MM.1S (cell line): ENCODE measurements at regions not wholly inside any gene's neighbourhood (a gene's known extent, or its start where the extent isn't known, plus 50 kb on each side); places are given as distances from the start of the nearest gene placed in this dataset.

Experiments
- DNase-seq: peaks from one replicate; pipeline ENCODE4 v3.0.0-alpha.2; 2015
- H2AFZ ChIP-seq: fragments of 300-600 bp; sonication (generic); 2 replicates; pipeline ENCODE4 v1.6.0; 2016; ENCODE audit warnings: antibody characterized with exemption, low read length
- H3F3A ChIP-seq: fragments of 300-600 bp; sonication (generic); 2 replicates; pipeline ENCODE4 v1.6.1; 2016; ENCODE audit warnings: mild to moderate bottlenecking, antibody characterized with exemption, low read length, moderate library complexity, mixed read lengths; ENCODE audit not compliant: insufficient read depth
- H3K27ac ChIP-seq: fragments of 300-600 bp; sonication (generic); 2 replicates; pipeline ENCODE4 v1.5.1; 2016; ENCODE audit warnings: mild to moderate bottlenecking, low read length
- H3K27me3 ChIP-seq: fragments of 300-600 bp; sonication (generic); replicated peaks from 2 replicates; pipeline ENCODE4 v1.6.0; 2016; ENCODE audit warnings: low read length; ENCODE audit not compliant: insufficient read depth
- H3K36me3 ChIP-seq: fragments of 300-600 bp; sonication (generic); replicated peaks from 2 replicates; pipeline ENCODE4 v1.6.1; 2016; ENCODE audit warnings: mild to moderate bottlenecking, low read length, mixed read lengths; ENCODE audit not compliant: insufficient read depth
- H3K4me1 ChIP-seq: fragments of 300-600 bp; sonication (generic); 2 replicates; pipeline ENCODE4 v1.6.1; 2016; ENCODE audit warnings: low read length, mixed read lengths
- H3K4me2 ChIP-seq: fragments of 300-600 bp; sonication (generic); 2 replicates; pipeline ENCODE4 v1.6.0; 2016; ENCODE audit warnings: low read depth, low read length
- H3K4me3 ChIP-seq: fragments of 300-600 bp; sonication (generic); 2 replicates; pipeline ENCODE4 v1.5.1; 2016; ENCODE audit warnings: low read length, mixed read lengths
- H3K79me2 ChIP-seq: fragments of 300-600 bp; sonication (generic); 2 replicates; pipeline ENCODE4 v1.6.1; 2016; ENCODE audit warnings: mixed run types, low read length, mixed read lengths
- H3K9ac ChIP-seq: fragments of 300-600 bp; sonication (generic); 2 replicates; pipeline ENCODE4 v1.6.1; 2016; ENCODE audit warnings: low read length, mixed read lengths
- H3K9me2 ChIP-seq: fragments of 300-600 bp; sonication (generic); replicated peaks from 2 replicates; pipeline ENCODE4 v1.6.1; 2016; ENCODE audit warnings: mild to moderate bottlenecking, low read length, mixed read lengths; ENCODE audit not compliant: insufficient read depth
- H3K9me3 ChIP-seq: fragments of 300-600 bp; sonication (generic); replicated peaks from 2 replicates; pipeline ENCODE4 v1.6.1; 2016; ENCODE audit warnings: mild to moderate bottlenecking, low read length, mixed read lengths; ENCODE audit not compliant: insufficient read depth
- H4K20me1 ChIP-seq: fragments of 300-600 bp; sonication (generic); 2 replicates; pipeline ENCODE4 v1.6.1; 2016; ENCODE audit warnings: mild to moderate bottlenecking, low read length, moderate library complexity, mixed read lengths; ENCODE audit not compliant: insufficient read depth
- EZH2 ChIP-seq: fragments of 300-600 bp; sonication (generic); optimal IDR thresholded peaks from 2 replicates; pipeline ENCODE3; 2017; ENCODE audit warnings: low read depth, mild to moderate bottlenecking, antibody characterized with exemption, low read length, mixed read lengths
- EZH2phosphoT487 ChIP-seq: fragments of 300-600 bp; sonication (generic); IDR thresholded peaks from 2 replicates; pipeline ENCODE4 v1.6.1; 2018; ENCODE audit warnings: antibody characterized with exemption, low read length
- TF ChIP-seq, protein P1 (sequence below): fragments of 300-600 bp; sonication (generic); IDR thresholded peaks from 2 replicates; pipeline ENCODE4 v1.5.1; 2016; ENCODE audit warnings: antibody characterized with exemption, low read length, mixed read lengths

DNA sequence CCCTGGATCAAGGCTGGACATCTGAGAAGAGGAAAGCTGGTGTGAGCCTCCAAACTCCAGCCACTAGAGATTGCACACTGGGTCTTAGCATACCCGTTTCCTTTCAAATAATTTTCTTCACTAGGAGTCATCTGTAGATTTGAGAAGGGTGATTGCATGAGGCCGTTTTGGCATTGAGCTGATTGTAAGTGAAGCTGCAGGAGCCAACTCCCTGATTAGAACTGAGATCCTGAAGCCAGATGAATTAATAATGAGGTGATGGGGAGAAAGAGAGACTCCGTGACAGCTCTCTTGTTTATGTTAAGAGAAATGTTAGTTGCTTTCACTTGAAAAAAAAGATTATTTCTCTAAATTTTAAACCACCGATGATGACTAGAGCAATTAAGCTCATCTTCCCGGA, 268.4 kb upstream of the THSD7B start:
- no peaks in the 10 kb centered on the region for H3K27me3 ChIP-seq
- no peaks in the 10 kb centered on the region for H3K79me2 ChIP-seq
- no peak overlapping the region for H3K4me3 ChIP-seq
- H4K20me1 ChIP-seq: no peaks in the 10 kb centered on the region
- no peaks in the 10 kb centered on the region for H3K9me3 ChIP-seq
- H3K4me2 ChIP-seq: no peak overlapping the region
- H2AFZ ChIP-seq: no peak overlapping the region
- H3K36me3 ChIP-seq: no peaks in the 10 kb centered on the region
- TF ChIP-seq EZH2phosphoT487 (no peak), EZH2 (no peak)
- TF ChIP-seq, protein P1, sequence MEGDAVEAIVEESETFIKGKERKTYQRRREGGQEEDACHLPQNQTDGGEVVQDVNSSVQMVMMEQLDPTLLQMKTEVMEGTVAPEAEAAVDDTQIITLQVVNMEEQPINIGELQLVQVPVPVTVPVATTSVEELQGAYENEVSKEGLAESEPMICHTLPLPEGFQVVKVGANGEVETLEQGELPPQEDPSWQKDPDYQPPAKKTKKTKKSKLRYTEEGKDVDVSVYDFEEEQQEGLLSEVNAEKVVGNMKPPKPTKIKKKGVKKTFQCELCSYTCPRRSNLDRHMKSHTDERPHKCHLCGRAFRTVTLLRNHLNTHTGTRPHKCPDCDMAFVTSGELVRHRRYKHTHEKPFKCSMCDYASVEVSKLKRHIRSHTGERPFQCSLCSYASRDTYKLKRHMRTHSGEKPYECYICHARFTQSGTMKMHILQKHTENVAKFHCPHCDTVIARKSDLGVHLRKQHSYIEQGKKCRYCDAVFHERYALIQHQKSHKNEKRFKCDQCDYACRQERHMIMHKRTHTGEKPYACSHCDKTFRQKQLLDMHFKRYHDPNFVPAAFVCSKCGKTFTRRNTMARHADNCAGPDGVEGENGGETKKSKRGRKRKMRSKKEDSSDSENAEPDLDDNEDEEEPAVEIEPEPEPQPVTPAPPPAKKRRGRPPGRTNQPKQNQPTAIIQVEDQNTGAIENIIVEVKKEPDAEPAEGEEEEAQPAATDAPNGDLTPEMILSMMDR: no peak
- no peaks in the 10 kb centered on the region for H3K9me2 ChIP-seq
- H3K27ac ChIP-seq: no peak overlapping the region
- no peak for DNase-seq
- no peaks in the 10 kb centered on the region for H3K4me1 ChIP-seq
- H3F3A ChIP-seq: no peaks in the 10 kb centered on the region
- H3K9ac ChIP-seq: no peak overlapping the region

DNA sequence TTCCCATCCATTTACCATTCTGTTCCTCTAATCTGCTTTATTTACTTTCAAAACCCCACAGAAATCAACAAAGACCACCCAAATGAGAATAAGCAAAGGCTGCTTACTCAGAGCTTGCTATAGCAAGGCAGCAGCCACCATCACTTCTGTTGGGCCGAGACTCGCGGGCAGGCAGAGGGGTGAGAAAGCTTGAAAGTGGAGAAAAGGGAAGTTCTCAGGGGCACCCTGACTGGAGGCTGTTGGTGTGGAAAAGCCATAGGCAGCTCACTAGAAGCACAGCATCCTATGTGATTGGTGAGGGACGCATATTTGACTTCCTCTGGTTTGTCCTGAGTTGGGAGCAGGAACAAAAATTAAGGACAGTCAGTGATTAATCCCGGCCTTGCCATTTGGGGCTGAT, 269.7 kb upstream of the THSD7B start:
- H3K36me3 ChIP-seq: no peaks in the 10 kb centered on the region
- H3F3A ChIP-seq: no peaks in the 10 kb centered on the region
- no peak overlapping the region for H2AFZ ChIP-seq
- no peaks in the 10 kb centered on the region for H4K20me1 ChIP-seq
- no peak overlapping the region for H3K9ac ChIP-seq
- H3K9me3 ChIP-seq: no peaks in the 10 kb centered on the region
- no peak for DNase-seq
- no peaks in the 10 kb centered on the region for H3K9me2 ChIP-seq
- H3K4me2 ChIP-seq: no peak overlapping the region
- TF ChIP-seq, protein P1: no peak
- TF ChIP-seq EZH2: no peak
- TF ChIP-seq EZH2phosphoT487: no peak
- no peak overlapping the region for H3K4me3 ChIP-seq
- no peaks in the 10 kb centered on the region for H3K79me2 ChIP-seq
- no peaks in the 10 kb centered on the region for H3K4me1 ChIP-seq
- no peaks in the 10 kb centered on the region for H3K27me3 ChIP-seq
- no peak overlapping the region for H3K27ac ChIP-seq

DNA sequence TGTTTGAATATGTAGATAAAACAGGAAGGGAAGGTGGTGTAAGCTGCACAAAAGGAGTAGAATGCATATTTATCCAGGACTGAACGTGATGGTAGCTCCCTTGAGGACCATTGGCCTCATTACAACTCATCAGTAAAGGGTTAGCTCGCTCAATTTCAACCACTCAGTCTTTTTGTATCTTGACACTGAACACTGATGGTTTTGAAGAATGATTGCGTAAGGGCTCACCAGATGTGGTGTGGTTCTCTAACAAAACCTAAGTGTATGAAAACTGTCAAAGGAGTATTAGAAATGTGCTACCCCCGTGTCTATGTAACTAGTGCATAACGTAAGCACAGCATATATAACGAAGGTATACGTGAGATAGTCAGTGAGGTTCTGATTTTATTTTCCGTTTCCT, 272.4 kb upstream of the THSD7B start:
- no peak overlapping the region for H3K9ac ChIP-seq
- H3K9me3 ChIP-seq: no peaks in the 10 kb centered on the region
- no peaks in the 10 kb centered on the region for H3K36me3 ChIP-seq
- no peaks in the 10 kb centered on the region for H3K9me2 ChIP-seq
- no peaks in the 10 kb centered on the region for H3K79me2 ChIP-seq
- H4K20me1 ChIP-seq: no peaks in the 10 kb centered on the region
- no peak for DNase-seq
- TF ChIP-seq EZH2 (no peak), EZH2phosphoT487 (no peak)
- TF ChIP-seq, protein P1: no peak
- H3K4me3 ChIP-seq: no peak overlapping the region
- H3F3A ChIP-seq: no peaks in the 10 kb centered on the region
- H3K4me2 ChIP-seq: no peak overlapping the region
- H3K27me3 ChIP-seq: no peaks in the 10 kb centered on the region
- H3K27ac ChIP-seq: no peak overlapping the region
- no peaks in the 10 kb centered on the region for H3K4me1 ChIP-seq
- no peak overlapping the region for H2AFZ ChIP-seq
